ENCODE measurements at regions not wholly inside any gene's neighbourhood (a gene's known extent, or its start where the extent isn't known, plus 50 kb on each side); places are given as distances from the start of the nearest gene placed in this dataset.

- TF ChIP-seq, protein P1, sequence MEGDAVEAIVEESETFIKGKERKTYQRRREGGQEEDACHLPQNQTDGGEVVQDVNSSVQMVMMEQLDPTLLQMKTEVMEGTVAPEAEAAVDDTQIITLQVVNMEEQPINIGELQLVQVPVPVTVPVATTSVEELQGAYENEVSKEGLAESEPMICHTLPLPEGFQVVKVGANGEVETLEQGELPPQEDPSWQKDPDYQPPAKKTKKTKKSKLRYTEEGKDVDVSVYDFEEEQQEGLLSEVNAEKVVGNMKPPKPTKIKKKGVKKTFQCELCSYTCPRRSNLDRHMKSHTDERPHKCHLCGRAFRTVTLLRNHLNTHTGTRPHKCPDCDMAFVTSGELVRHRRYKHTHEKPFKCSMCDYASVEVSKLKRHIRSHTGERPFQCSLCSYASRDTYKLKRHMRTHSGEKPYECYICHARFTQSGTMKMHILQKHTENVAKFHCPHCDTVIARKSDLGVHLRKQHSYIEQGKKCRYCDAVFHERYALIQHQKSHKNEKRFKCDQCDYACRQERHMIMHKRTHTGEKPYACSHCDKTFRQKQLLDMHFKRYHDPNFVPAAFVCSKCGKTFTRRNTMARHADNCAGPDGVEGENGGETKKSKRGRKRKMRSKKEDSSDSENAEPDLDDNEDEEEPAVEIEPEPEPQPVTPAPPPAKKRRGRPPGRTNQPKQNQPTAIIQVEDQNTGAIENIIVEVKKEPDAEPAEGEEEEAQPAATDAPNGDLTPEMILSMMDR (IDR thresholded peaks at IDR 0.05): no peak
- no peak for TF ChIP-seq POLR2A (IDR thresholded peaks at IDR 0.05)
- TF ChIP-seq EP300 (IDR thresholded peaks at IDR 0.05): no peak
These were observed 86.3 kb upstream of the VANGL1 start for GRCh38 chr1:115555446-115555845.
